Astrocyte (in vitro differentiated cells and primary cell): ENCODE measurements at regions not wholly inside any gene's neighbourhood (a gene's known extent, or its start where the extent isn't known, plus 50 kb on each side); places are given as distances from the start of the nearest gene placed in this dataset.
A peak's percentile ranks its signal among the peaks of the same experiment; 100 is the strongest.

ENCODE experiments used
- DNase-seq: peaks from one replicate; pipeline ENCODE4 v3.0.0-alpha.2; 2010; ENCODE audit warnings: low read depth
- FAIRE-seq: peaks from 2 replicates; lab custom pipeline; 2011; peaks lifted over from hg19 to GRCh38; lab: Jason Lieb, UNC
- H2AFZ ChIP-seq: 2 replicates; pipeline ENCODE4 v1.6.0; 2012; ENCODE audit warnings: low read depth, low read length, inconsistent platforms
- H3K27ac ChIP-seq: 2 replicates; pipeline ENCODE4 v1.5.1; 2011; ENCODE audit warnings: low read depth, low read length, inconsistent platforms
- H3K27me3 ChIP-seq: 2 replicates; pipeline ENCODE4 v1.6.0; 2011; ENCODE audit warnings: low read length, inconsistent platforms; ENCODE audit not compliant: insufficient read depth
- H3K36me3 ChIP-seq: 2 replicates; pipeline ENCODE4 v1.5.1; 2011; ENCODE audit warnings: low read length, inconsistent platforms; ENCODE audit not compliant: insufficient read depth
- H3K4me1 ChIP-seq: 2 replicates; pipeline ENCODE4 v1.5.1; 2011; ENCODE audit warnings: low read length, inconsistent platforms; ENCODE audit not compliant: insufficient read depth
- H3K4me2 ChIP-seq: 2 replicates; pipeline ENCODE4 v1.6.0; 2012; ENCODE audit warnings: low read length, inconsistent platforms
- H3K4me3 ChIP-seq: 2 replicates; pipeline ENCODE4 v1.5.1; 2011; ENCODE audit warnings: low read depth, mild to moderate bottlenecking, low read length, inconsistent platforms; ENCODE audit not compliant: insufficient read depth
- H3K79me2 ChIP-seq: 2 replicates; pipeline ENCODE4 v1.6.0; 2012; ENCODE audit warnings: mild to moderate bottlenecking, low read length, inconsistent platforms; ENCODE audit not compliant: insufficient read depth
- H3K9ac ChIP-seq: 2 replicates; pipeline ENCODE4 v1.6.0; 2012; ENCODE audit warnings: mild to moderate bottlenecking, low read length, inconsistent platforms
- H3K9me3 ChIP-seq: 2 replicates; pipeline ENCODE4 v1.5.1; 2012; ENCODE audit warnings: low read depth, mild to moderate bottlenecking, low read length, inconsistent platforms; ENCODE audit not compliant: insufficient read depth
- H4K20me1 ChIP-seq: 2 replicates; pipeline ENCODE4 v1.6.0; 2012; ENCODE audit warnings: low read length, inconsistent platforms; ENCODE audit not compliant: insufficient read depth
- H3K27ac Mint-ChIP-seq: one replicate; pipeline ENCODE4 v1.8.0; 2021; ENCODE audit warnings: mild to moderate bottlenecking, mixed read lengths; ENCODE audit not compliant: unreplicated experiment
- H3K27me3 Mint-ChIP-seq: one replicate; pipeline ENCODE4 v1.8.0; 2021; ENCODE audit warnings: low read depth, mixed read lengths; ENCODE audit not compliant: unreplicated experiment
- H3K36me3 Mint-ChIP-seq: one replicate; pipeline ENCODE4 v1.8.0; 2021; ENCODE audit warnings: low read depth, mixed read lengths; ENCODE audit not compliant: unreplicated experiment
- H3K4me1 Mint-ChIP-seq: one replicate; pipeline ENCODE4 v1.8.0; 2021; ENCODE audit warnings: low read depth, mixed read lengths; ENCODE audit not compliant: unreplicated experiment
- H3K4me3 Mint-ChIP-seq: one replicate; pipeline ENCODE4 v1.8.0; 2021; ENCODE audit warnings: mild to moderate bottlenecking, moderate library complexity, mixed read lengths; ENCODE audit not compliant: unreplicated experiment
- H3K9me3 Mint-ChIP-seq: one replicate; pipeline ENCODE4 v1.8.0; 2021; ENCODE audit warnings: mild to moderate bottlenecking, mixed read lengths; ENCODE audit not compliant: unreplicated experiment
- CTCF ChIP-seq: IDR thresholded peaks from 2 replicates; pipeline ENCODE4 v1.5.1; 2011; ENCODE audit warnings: low read depth, mild to moderate bottlenecking, inconsistent platforms, low read length, moderate library complexity; ENCODE audit not compliant: insufficient read depth
- EZH2 ChIP-seq: IDR thresholded peaks from 2 replicates; pipeline ENCODE4 v1.6.1; 2012; ENCODE audit warnings: mild to moderate bottlenecking, low read length, inconsistent platforms; ENCODE audit not compliant: insufficient read depth

GRCh38 chr2:164257742-164258141 lies 363.5 kb downstream of the GRB14 start:
- DNase-seq (peak; percentile 26), FAIRE-seq (no peak)
- Histone ChIP-seq H3K27me3 (no peaks in the 10 kb centered on the region), H3K79me2 (no peaks in the 10 kb centered on the region), H3K4me3 (no peak overlapping the region), H3K9me3 (no peaks in the 10 kb centered on the region), H3K36me3 (no peaks in the 10 kb centered on the region), H3K9ac (no peak overlapping the region), H3K27ac (no peak overlapping the region), H3K4me1 (no peaks in the 10 kb centered on the region), H2AFZ (no peak overlapping the region), H4K20me1 (no peaks in the 10 kb centered on the region), H3K4me2 (no peak overlapping the region)
- TF ChIP-seq CTCF, result no peak
- no peak for TF ChIP-seq EZH2
- Mint-ChIP-seq H3K27me3 (no peaks in the 10 kb centered on the region), H3K9me3 (no peaks in the 10 kb centered on the region), H3K27ac (no peak overlapping the region), H3K4me1 (no peaks in the 10 kb centered on the region), H3K4me3 (no peak overlapping the region), H3K36me3 (no peaks in the 10 kb centered on the region)

- no peak for FAIRE-seq
- Histone ChIP-seq H3K4me1 (no peaks in the 10 kb centered on the region), H2AFZ (no peak overlapping the region), H3K27me3 (no peaks in the 10 kb centered on the region), H3K79me2 (no peaks in the 10 kb centered on the region), H3K36me3 (no peaks in the 10 kb centered on the region), H3K9ac (no peak overlapping the region), H3K9me3 (no peaks in the 10 kb centered on the region), H4K20me1 (no peaks in the 10 kb centered on the region), H3K27ac (no peak overlapping the region), H3K4me2 (no peak overlapping the region), H3K4me3 (no peak overlapping the region)
- no peak overlapping the region for H3K27ac Mint-ChIP-seq
- no peak overlapping the region for H3K4me3 Mint-ChIP-seq
- H3K9me3 Mint-ChIP-seq, result no peaks in the 10 kb centered on the region
- no peaks in the 10 kb centered on the region for H3K4me1 Mint-ChIP-seq
- no peak for DNase-seq
- H3K27me3 Mint-ChIP-seq, result no peaks in the 10 kb centered on the region
- no peaks in the 10 kb centered on the region for H3K36me3 Mint-ChIP-seq
- no peak for TF ChIP-seq EZH2
- TF ChIP-seq CTCF, result no peak
Observed at GRCh38 chr2:164252568-164253287, 368.6 kb downstream of the GRB14 start.

GRCh38 chr2:164243315-164243714 lies 378.0 kb downstream of the GRB14 start:
- no peak for FAIRE-seq
- H3K9me3 Mint-ChIP-seq, result peaks cover 2% of the 10 kb centered on the region

More at GRCh38 chr2:164243315-164243714, 378.0 kb downstream of the GRB14 start:
- Histone ChIP-seq H3K9me3 (no peaks in the 10 kb centered on the region), H3K36me3 (no peaks in the 10 kb centered on the region), H3K27ac (no peak overlapping the region), H3K27me3 (no peaks in the 10 kb centered on the region), H4K20me1 (no peaks in the 10 kb centered on the region), H3K4me3 (no peak overlapping the region), H3K4me1 (no peaks in the 10 kb centered on the region), H2AFZ (no peak overlapping the region), H3K9ac (no peak overlapping the region), H3K4me2 (no peak overlapping the region), H3K79me2 (no peaks in the 10 kb centered on the region)
- Mint-ChIP-seq H3K4me1 (no peaks in the 10 kb centered on the region), H3K4me3 (no peak overlapping the region), H3K27ac (no peak overlapping the region), H3K36me3 (no peaks in the 10 kb centered on the region), H3K27me3 (no peaks in the 10 kb centered on the region)
- TF ChIP-seq CTCF, result no peak
- TF ChIP-seq EZH2, result no peak
- DNase-seq, result no peak
